T-helper 2 cell treated with Interferon-gamma antibody and Interleukin-4, amounts not matched to agents 100 ng/mL and 5 ng/mL, for 36 hours (primary cell): ENCODE measurements at regions not wholly inside any gene's neighbourhood (a gene's known extent, or its start where the extent isn't known, plus 50 kb on each side); places are given as distances from the start of the nearest gene placed in this dataset.

Experiments used
- intact Hi-C: fragments of 100-400 bp; cut with micrococcal nuclease; formaldehyde crosslinking; loops from one replicate; pipeline ENCODE4 v1.15.1; 2023

GRCh38 chr11:88448131-88448670 lies 110.7 kb upstream of the CTSC start:
- intact Hi-C loops = no loop called here

- intact Hi-C loops = no loop called here
Observed at GRCh38 chr11:88447281-88447680, 109.7 kb upstream of the CTSC start.

GRCh38 chr11:88439356-88439755 lies 101.8 kb upstream of the CTSC start:
- intact Hi-C loops = no loop called here

- intact Hi-C loops = no loop called here
Observed at GRCh38 chr11:88438721-88439120, 101.2 kb upstream of the CTSC start.

- intact Hi-C loops = no loop called here
Observed at GRCh38 chr11:88435415-88435814, 97.9 kb upstream of the CTSC start.

- intact Hi-C loops = no loop called here
Observed at GRCh38 chr11:88434333-88434976, 96.9 kb upstream of the CTSC start.

GRCh38 chr11:88433536-88434230 lies 96.1 kb upstream of the CTSC start:
- intact Hi-C loops = no loop called here

GRCh38 chr11:88431675-88432341 lies 94.3 kb upstream of the CTSC start:
- intact Hi-C loops = no loop called here

- intact Hi-C loops = no loop called here
Observed at GRCh38 chr11:88428959-88429358, 91.4 kb upstream of the CTSC start.

- intact Hi-C loops = no loop called here
Observed at GRCh38 chr11:88427719-88428118, 90.2 kb upstream of the CTSC start.

- intact Hi-C loops = loop anchor here (2.0 kb wide), 1 partner anchor 88 kb away; the partner anchor contains the start of gene CTSC
Observed at GRCh38 chr11:88424881-88425280, 87.3 kb upstream of the CTSC start.

GRCh38 chr11:88421530-88421929 lies 84.0 kb upstream of the CTSC start:
- intact Hi-C loops = no loop called here

GRCh38 chr11:88420165-88420791 lies 82.7 kb upstream of the CTSC start:
- intact Hi-C loops = no loop called here

GRCh38 chr11:88418508-88418907 lies 81.0 kb upstream of the CTSC start:
- intact Hi-C loops = no loop called here

GRCh38 chr11:88415495-88415894 lies 78.0 kb upstream of the CTSC start:
- intact Hi-C loops = loop anchor here (1.0 to 2.0 kb wide), 3 partner anchors 49 to 77 kb away; no protein-coding TSS in a partner anchor

GRCh38 chr11:88414981-88415413 lies 77.5 kb upstream of the CTSC start:
- intact Hi-C loops = loop anchor here (1.0 to 2.0 kb wide), 3 partner anchors 48 to 77 kb away; no protein-coding TSS in a partner anchor

- intact Hi-C loops = loop anchor here (2.0 kb wide), 2 partner anchors 48 to 60 kb away; no protein-coding TSS in a partner anchor
Observed at GRCh38 chr11:88414385-88414861, 76.9 kb upstream of the CTSC start.

- intact Hi-C loops = no loop called here
Observed at GRCh38 chr11:88411265-88411664, 73.7 kb upstream of the CTSC start.

- intact Hi-C loops = no loop called here
Observed at GRCh38 chr11:88410656-88411055, 73.1 kb upstream of the CTSC start.

GRCh38 chr11:88410056-88410455 lies 72.5 kb upstream of the CTSC start:
- intact Hi-C loops = no loop called here

- intact Hi-C loops = no loop called here
Observed at GRCh38 chr11:88406876-88407275, 69.3 kb upstream of the CTSC start.
